Right hindlimb (tissue), 1 donor: ENCODE measurements at regions not wholly inside any gene's neighbourhood (a gene's known extent, or its start where the extent isn't known, plus 50 kb on each side); places are given as distances from the start of the nearest gene placed in this dataset.
"Not testable (repeated sequence)": the region's sequence is repeated elsewhere in the genome, so short reads cannot be mapped to it uniquely, and the experiment has no call there.

Experiments used
- DNase-seq: peaks from one replicate; pipeline ENCODE4 v3.0.0-alpha.2; 2018

DNA sequence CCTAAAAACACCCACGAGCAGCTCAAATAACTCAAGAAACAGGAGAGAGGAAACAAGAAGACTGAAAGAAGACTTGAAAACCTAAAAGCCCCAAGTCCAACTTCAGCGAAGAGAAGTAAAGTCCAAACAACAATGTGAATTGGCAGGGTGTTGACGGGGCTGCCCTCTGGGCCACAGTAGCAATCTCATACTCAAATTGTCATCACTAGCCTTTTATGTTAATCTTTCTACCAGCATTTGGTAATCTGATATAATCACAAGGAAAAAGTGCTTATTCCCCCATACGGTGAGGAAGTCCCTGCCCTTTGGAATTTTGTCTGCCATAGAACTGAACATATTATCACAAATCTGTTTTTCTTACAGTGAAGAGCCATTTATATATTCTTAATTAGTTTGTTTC lies 51.5 kb upstream of the IFNE start:
- DNase-seq = no peak

DNA sequence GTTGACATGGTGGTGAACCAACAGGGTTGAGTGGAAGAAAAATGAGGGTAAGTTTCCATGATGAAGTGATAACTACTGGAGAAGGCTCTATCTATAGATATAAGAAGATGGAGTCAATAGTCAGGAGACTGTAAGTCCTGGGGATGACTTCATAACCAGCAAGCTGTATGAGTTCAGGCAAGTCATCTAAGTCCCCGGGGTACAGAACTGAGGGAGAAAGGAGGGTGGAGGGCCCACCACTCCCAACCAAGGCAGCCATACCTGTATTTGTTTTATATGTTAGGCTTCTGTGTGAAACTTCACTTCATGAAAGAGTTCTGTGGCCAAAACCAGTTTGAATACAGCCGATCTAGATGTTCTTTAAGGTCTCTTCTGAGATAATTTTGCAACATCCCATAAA lies 53.3 kb upstream of the IFNE start:
- no peak for DNase-seq

DNA sequence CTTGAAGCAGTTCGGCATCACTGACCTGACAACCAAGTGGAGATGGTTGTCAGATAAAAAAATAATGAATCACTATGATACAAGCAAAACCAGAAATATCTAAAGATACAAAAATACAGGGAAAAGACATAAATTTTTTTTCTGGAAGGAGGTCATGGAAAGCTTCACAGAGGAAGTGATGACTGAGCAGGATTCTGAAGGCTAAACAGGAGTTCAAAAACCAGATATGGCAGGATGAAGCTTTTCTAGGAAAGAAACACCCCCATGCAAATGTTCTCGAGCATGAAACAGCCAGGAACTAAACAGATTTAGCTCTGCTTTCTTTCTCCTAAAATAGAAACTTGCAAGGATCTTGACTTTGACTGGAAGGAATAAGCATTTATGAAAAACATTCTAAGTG lies 60.7 kb upstream of the IFNE start:
- DNase-seq = no peak

DNA sequence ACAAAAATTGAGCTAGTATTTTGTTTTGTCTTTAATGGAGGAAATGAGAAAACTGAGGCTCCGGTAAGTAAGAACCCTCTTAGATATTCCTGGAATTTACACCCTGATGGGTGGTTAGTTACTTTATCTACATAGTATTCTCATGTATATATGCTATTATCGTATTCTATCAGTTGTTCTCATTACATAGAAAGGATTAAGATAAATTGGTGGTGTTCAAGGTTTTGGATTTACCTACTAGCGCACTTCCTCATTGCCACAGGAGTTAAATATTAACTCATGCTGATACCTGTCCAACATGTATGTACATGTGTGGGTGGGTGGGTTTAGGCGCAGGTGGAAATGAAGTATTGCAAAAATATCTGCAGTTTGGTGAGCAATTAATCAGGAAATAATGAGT lies 61.1 kb upstream of the IFNE start:
- no peak for DNase-seq

DNA sequence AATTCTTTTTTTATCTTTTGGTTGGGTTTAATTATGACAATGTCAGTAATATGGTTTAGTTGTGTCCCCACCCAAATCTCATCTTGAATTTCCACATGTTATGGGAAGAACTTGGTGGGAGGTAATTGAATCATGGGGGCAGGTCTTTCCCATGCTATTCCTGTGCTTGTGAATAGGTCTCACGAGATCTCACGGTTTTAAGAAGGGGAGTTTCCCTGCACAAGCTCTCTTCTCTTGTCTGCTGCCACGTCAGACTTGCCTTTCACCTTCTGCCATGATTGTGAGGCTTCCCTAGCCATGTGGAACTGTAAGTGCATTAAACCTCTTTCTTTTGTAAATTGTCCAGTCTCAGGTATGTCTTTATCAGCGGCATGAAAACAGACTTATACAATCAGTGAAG lies 61.7 kb upstream of the IFNE start:
- not testable (repeated sequence) for DNase-seq

DNA sequence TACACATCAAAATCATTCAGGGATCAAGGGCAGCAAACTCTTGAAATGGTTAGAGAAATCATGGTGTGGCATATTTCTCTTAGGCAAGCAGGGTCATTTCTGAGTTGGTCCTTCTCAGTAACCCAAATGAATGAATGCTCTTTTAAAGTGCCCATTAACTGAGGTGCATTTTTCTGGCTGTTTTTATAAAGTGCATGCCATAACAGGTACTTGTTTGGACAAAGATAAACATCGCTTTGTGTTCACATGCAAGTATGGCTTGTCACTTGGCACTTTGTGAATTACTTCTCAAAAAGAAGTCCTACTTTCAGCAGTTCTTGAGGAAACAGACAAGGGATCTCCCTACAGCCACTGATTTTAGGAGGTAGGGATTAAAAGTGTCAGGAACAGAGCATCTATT lies 64.8 kb upstream of the IFNE start:
- no peak for DNase-seq

DNA sequence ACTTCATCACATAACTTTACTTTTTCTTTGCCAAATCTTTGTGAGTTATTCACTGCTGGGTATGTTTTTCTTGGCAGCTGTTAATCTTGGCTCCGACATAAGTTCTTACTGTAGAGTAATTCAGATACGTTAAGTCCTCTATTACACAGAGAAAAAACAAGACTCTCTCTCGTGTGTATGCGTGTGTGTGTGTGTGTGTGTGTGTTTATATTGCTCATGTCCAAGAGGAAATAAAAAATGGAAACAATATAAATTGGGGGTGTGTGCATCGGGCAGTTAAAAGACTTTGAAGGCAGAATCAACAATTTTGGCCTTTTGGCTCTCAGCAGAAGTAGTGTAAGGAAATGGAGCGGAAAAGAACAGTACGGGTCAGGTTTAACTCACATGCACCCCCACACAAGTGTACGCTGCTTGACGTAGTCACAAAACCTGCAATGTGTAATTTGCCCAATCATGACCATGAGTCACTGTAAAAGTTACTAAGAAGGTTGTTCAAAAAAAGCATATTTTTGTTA lies 67.2 kb upstream of the IFNE start:
- peak; percentile 43 for DNase-seq

DNA sequence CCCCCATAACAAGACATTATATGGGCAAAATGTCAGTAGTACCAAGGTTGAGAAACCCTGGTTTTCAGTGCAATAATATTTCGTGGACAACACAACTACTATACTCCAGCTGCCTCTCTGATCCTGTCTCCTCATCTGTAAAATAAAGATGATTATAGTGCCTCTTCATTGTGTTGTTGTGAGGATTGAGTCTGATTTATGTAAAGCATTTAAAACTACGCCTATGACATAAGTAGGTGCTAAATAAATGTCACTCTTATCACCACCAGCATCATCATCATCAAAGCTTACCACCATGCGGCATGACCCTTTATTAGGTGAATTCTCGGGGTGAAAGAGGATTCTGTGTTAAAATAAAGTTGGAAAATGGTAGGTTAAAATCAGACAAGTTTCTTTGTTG lies 67.8 kb upstream of the IFNE start:
- no peak for DNase-seq

DNA sequence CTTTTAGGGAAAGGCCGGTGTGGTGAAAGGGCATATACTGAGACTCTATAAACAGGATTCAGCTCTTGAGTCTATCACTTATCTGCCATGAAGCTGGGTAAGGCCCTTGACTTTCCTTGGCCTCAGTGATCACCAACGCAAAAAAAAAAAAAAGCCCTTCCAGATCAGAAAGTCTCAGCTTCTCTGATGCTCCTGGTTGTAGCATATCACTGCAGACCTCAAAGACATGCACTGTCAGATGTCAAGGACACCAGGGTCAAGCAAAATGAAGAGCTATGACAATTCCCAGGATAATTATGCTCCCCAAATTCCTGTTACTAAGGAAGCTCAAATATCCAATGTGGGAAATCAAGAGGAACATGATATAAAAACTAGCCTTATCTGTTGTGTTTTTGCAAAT lies 68.3 kb upstream of the IFNE start:
- DNase-seq = no peak

DNA sequence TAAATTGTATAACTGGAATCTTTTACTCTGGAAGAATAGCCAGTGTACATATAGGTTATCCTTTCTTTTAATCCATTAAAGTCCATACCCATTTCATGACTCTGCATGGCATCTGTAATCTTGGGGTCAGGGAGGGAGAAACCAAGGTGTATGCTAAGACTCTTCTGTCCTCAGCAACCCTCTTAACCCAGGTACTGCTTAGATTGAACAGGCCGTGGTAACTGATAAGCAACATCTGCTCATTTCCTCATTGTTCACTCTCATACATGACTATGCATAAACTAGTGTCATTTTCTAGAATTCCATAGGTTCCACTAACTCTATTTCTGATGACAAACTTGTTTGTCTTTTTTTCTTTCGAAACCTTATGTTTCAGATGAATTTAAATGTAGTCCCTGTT lies 69.3 kb upstream of the IFNE start:
- DNase-seq = no peak

DNA sequence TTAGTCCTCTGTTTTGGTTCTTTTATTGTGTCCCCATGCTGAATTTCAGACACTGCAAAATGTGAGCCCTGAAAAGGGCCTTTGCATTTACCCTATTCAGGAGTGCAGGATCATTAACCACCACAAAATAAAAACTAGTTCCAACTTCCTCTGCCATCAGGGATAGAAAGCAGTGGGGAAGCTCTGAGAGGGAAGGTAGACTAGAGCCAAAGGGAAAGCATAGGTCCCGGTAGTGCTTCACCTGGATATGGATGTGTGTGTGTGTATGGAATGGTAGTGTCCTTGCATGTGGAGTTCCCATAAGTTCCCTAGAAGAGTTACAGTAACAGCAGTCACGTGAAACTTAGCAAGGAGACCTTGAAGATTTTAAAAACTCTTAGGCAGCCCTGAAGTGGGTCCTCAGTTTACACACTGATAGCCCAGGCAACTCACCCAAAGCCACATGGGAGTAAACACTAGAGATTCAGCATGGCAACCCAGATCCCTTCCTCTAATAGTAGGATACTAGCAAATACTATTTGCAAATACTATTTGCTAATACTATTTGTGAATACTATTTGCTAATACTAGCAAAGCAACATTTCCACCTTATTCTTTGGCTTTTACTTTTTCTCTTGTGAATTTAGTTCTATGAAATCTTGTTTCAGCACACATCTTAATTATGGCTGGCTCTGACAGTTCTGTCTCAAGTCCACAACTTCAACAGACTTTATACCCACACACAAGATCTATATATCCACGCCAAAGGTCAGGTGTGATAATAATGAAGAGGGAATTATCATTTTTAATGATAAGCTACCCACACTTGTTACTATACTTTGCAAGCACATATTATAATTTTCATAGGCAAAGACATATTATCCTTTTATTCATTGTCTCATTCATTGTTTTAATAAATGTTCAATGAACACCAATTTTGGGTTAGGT lies 70.4 kb upstream of the IFNE start:
- DNase-seq = no peak

DNA sequence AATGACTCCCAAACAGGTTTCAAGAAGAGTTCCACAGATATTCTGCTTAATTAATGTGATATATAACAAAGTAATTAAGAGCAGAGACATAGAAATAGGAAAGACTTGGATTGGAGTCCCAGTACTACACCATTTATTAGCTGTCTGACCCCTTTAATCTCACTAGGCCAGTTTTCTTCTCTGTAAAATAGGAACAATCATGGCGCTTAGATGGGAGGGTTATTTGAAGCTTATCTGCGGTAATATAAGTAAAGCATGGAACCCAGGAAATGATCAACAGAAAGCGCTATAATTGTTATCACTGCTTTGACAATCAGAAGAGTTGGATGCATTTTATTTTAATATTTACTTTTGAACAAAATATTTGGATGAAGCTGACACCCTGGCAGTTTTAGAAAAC lies 71.3 kb upstream of the IFNE start:
- no peak for DNase-seq

DNA sequence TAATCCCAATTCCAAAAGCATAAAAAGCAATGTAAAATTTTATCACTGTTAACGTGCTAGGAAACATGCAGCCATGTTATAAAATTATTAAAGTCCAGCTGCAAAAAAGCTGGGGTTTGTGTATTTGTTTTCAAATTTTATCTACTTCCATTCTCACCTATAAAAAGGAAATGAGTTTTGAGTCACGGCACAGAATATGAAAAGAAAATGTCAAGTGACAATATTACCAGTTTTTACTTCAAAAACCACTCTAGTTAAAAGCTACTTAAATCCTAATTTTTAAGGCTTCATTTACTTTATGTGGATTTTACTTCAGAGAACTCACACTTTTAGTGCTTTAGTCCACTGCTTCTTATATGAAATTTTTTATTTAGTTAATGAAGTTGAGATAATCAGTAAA lies 72.7 kb upstream of the IFNE start:
- no peak for DNase-seq

DNA sequence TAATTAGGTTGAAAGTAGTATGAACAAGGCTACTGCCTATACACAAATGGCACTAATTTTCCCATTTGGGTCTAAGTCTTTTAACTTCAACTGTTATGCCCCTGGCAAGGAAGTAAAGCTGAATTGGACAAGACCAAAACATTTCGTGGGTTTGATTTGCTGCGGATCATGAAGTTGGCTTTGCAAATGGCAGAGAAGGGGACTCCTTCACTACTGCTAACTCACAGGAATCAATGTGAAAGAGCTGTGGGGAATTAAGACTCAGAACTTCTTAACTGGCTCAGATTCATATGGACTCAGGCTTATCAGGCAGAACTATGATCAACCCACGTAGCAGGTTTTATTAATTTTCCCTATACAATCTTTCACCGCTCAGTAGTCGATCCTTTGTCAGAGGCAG lies 73.8 kb upstream of the IFNE start:
- DNase-seq = no peak

DNA sequence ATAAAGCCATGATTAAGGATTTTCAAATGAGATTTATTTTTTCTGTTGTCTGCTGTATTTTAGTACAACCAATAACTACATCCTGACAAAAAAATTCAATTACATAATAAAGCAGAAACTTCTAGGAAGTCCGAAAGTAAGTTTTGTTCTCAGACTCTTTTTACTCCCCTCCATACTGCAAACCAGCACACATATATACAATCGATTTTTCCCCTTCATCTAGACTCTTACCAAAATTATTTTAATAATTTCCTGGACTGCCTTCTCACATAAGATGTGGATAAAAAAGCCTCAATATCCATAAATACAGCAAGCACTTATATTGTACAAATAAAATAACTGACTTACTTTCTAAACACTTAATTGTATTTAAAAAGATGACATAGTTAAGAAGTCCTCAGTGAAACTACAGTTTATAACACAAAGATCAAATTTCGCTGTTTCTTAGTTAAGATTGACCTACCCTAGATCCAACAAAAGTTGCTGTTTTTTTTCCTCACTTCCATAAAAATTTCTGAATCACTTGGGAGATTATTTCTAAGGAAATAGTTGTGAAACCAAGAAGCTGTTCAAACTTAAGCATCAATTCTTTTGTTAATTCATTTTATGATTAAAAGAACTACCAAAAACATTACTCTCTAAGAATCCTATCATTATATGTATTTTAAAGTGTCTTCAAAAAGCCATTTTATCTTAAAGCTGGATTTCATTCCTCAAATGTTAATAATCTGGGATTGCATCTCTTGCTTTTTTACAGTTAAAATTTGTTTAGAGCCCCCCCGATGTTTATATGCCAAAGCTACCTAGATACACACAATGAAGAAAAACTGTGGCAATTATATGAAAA lies 74.7 kb upstream of the IFNE start:
- DNase-seq = no peak

DNA sequence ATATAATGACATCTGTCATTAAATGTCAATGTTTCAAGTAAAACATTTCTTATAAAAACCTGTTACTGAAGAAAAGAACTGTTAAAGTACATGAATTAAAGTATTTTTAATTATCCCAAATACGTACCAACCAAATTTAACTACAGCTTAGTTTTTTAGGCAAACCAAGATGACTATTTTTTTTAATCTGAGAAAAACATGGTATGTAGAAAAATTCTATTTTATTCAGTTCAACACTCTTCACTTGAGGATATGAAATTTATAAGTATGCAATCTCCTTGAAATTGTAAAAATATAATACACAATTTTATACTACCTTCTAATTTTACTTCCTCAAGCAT lies 75.3 kb upstream of the IFNE start:
- DNase-seq = no peak

DNA sequence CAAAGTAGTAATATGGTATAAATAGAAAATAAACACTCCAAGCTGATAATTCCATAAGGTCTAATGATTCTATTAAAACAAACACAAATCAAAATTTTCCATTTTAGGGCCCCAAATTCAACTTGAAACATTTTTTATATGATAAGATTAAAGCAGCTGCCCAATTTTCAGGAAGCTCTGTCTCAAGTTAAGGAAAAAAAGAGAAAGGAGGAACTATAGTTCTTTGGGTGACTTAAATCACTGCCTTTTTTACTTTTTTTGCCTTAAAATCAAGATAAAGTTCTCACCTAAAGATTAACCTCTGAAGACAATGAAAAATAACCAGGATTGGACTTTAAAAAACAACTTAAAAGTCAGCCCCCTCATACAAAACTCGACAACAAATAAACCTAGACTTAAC lies 76.0 kb upstream of the IFNE start:
- no peak for DNase-seq

DNA sequence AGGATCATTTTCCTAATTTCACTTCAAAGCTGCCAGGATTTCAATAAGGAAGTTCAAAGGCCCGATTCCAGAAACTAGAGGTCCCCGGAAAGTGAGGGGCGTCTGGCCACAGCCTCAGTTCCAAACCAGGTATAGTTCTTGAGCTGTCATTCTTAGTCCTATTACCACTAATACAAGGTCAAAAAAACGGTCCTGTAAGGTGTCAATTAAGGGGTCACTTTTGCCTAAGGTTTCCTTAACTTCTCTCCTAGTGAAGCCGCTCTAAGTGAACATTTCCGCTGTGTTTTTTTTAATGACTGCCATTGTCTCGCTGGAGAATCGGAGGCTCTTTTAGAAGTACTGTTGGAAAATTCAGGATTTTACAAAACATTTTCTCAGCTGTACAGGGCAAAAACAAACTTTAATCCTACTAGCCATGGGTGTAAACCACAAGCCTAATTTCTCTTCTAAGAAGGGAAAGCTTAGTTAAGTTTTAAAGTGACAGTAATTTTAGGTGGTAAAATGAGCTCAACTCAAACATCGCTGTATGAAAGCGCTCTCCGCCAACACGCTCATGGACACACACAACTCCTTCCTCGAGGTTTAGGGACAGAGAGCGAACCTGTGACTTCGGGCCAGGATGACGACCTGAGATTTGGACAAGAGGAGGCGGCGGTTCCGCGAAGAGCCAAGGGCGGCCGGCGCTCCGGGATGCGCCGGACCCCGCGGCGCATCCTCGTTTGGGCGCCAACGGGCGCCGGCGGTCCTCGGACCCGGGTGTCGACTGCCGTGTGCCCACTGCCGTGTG lies 76.7 kb upstream of the IFNE start:
- DNase-seq = no peak

DNA sequence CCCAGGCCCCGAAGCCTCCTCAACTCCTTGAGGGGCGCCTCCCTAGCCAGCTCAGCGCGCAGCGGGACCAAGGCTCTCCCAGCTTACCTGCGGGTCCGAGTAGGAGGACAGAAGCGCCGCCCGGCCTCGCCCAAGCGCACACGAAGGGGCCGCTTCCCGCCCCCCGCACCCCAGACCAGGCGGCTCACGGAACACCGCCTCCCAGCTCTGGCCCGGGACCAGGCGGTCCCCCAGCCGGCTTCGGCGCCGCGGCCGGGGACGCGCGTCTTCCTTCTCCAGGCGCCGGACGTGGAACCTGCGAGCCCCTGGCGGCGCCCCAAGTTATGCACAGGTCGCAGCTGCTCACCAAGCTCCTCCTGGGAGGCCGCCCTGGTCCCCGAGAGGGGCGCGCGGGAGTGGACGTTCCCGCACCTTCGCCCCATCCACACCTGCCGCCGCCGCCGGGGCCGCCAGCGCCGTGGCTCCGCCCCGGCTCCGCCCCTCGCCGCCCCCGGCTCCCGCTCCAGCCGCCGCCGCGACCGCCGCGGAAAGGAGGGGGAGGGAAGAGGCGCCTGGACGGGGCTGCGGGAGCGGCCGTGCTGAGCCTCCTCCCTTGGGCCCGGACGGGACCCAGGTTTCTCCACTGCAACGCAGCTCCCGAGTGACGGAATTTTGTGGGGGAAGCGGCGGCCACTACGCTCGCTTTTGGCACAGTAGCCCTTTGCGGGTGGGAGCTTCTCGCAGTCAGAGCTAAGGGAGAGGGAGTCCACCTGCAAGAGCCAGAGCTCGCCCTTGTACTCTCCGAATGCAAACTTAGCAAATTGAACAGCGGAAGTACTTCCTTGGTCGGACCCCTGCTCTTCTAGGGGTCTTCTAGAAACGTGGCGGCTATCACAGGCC lies 77.5 kb upstream of the IFNE start:
- DNase-seq = peak; percentile 27

DNA sequence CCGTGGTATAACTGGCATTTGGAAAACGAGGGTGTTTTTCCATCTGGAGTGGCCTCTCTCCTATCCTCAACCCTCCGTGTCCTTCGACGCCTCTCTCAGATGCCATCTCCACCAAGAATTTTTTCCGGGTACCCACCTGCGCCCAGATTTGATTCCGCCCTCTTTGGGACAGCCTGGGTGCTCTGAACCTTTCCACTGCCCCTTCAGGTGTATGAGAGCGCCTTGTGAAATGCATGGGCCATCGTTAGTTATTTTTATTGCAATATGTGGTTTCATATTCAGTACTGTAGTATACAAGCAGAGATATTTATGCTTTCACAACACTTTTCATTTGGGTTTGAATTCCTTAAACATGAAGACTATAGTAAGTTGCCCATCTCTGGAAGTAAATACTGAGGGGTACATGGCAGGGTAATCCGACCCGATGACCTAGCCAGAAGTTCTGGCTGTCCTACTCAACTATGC lies 78.2 kb upstream of the IFNE start:
- no peak for DNase-seq

DNA sequence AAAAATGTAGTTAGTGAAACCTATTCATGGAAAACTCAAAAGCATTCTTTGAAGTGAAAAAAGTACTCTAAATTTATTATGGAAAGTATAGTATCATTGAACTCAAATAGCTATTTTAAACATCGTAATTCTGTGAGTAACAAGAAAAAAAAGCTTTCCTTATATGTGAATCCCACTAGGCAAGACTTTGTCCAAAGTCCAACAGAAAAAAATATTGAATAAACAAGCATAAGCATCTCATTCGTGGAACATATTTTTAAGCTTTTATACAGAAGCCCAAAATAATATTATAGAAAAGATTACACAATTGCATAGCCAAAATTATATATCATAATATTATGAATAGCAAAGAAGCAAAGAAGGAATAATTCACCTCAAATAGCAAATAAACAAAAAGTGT lies 79.4 kb upstream of the IFNE start:
- DNase-seq = no peak

DNA sequence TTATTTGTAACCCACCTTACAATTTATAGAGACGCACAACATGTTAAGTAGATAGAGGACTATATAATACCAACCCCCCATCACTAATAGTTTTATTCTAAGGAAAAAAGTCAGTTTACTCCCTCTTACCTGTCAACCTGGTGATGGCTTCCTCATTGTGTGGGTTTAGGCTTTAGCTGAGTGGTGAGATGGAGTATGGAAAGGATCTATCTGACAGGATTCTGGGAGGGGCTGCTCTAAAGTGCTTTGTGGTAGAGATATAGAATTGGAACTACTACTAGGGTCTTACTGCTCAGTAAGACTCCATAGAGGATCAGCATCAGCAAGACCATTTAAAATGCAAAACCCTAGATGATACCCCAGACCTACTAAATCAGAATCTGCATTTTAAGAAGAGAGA lies 82.1 kb upstream of the IFNE start:
- no peak for DNase-seq
